Ectodermal cell (in vitro differentiated cells): ENCODE measurements at regions not wholly inside any gene's neighbourhood (a gene's known extent, or its start where the extent isn't known, plus 50 kb on each side); places are given as distances from the start of the nearest gene placed in this dataset.

Experiments
- H3K27ac ChIP-seq: 2 replicates; pipeline ENCODE4 v1.7.0; 2013; ENCODE audit warnings: mild to moderate bottlenecking, low read depth, low read length; ENCODE audit not compliant: insufficient read depth, poor library complexity, severe bottlenecking
- H3K27me3 ChIP-seq: 2 replicates; pipeline ENCODE4 v1.7.0; 2013; ENCODE audit warnings: mild to moderate bottlenecking, low read length; ENCODE audit not compliant: insufficient read depth, control insufficient read depth, poor library complexity, severe bottlenecking
- H3K36me3 ChIP-seq: one replicate; pipeline ENCODE4 v1.7.0; 2013; ENCODE audit warnings: low read length; ENCODE audit not compliant: control insufficient read depth, insufficient read depth
- H3K4me1 ChIP-seq: one replicate; pipeline ENCODE4 v1.7.0; 2013; ENCODE audit warnings: low read length; ENCODE audit not compliant: control insufficient read depth, insufficient read depth
- H3K4me3 ChIP-seq: 2 replicates; pipeline ENCODE4 v1.7.0; 2013; ENCODE audit warnings: low read depth, low read length, control low read depth; ENCODE audit not compliant: insufficient read depth
- H3K9me3 ChIP-seq: 2 replicates; pipeline ENCODE4 v1.7.0; 2013; ENCODE audit warnings: mild to moderate bottlenecking, low read length, moderate library complexity; ENCODE audit not compliant: control insufficient read depth
- WGBS, 2 experiments: methylation state at CpG; one replicate each; pipeline ENCODE4 v1.1.7; 2013; ENCODE audit warnings: missing lambda C conversion rate in 2 of 2; 5-methylcytosine and 5-hydroxymethylcytosine counted together

GRCh38 chr16:26524846-26525245 lies 541.9 kb upstream of the C16orf82 start:
- Histone ChIP-seq H3K9me3 (no peaks in the 10 kb centered on the region), H3K27ac (no peak overlapping the region), H3K4me1 (no peaks in the 10 kb centered on the region), H3K4me3 (no peak overlapping the region), H3K36me3 (no peaks in the 10 kb centered on the region), H3K27me3 (no peaks in the 10 kb centered on the region)
- WGBS, 2 experiments: 91 to 94% methylated on average over 3 of the region's 3 CpGs

GRCh38 chr16:26525856-26526255 lies 540.9 kb upstream of the C16orf82 start:
- Histone ChIP-seq H3K4me3 (no peak overlapping the region), H3K4me1 (no peaks in the 10 kb centered on the region), H3K36me3 (no peaks in the 10 kb centered on the region), H3K27me3 (no peaks in the 10 kb centered on the region), H3K27ac (no peak overlapping the region), H3K9me3 (no peaks in the 10 kb centered on the region)

GRCh38 chr16:26526633-26527032 lies 540.1 kb upstream of the C16orf82 start:
- Histone ChIP-seq H3K27ac (no peak overlapping the region), H3K27me3 (no peaks in the 10 kb centered on the region), H3K36me3 (no peaks in the 10 kb centered on the region), H3K9me3 (no peaks in the 10 kb centered on the region), H3K4me3 (no peak overlapping the region), H3K4me1 (no peaks in the 10 kb centered on the region)
- WGBS, 2 experiments: 85 to 95% methylated on average over 1 of the region's 1 CpG

- Histone ChIP-seq H3K36me3 (no peaks in the 10 kb centered on the region), H3K9me3 (no peaks in the 10 kb centered on the region), H3K4me3 (no peak overlapping the region), H3K4me1 (no peaks in the 10 kb centered on the region), H3K27me3 (no peaks in the 10 kb centered on the region), H3K27ac (no peak overlapping the region)
- WGBS, 2 experiments: 77 to 79% methylated on average over 6 of the region's 6 CpGs
Measured at GRCh38 chr16:26530584-26531289, 536.0 kb upstream of the C16orf82 start.

GRCh38 chr16:26531290-26531730 lies 535.4 kb upstream of the C16orf82 start:
- no peaks in the 10 kb centered on the region for H3K9me3 ChIP-seq
- WGBS, 2 experiments: 90 to 96% methylated on average over 4 of the region's 4 CpGs
- no peaks in the 10 kb centered on the region for H3K4me1 ChIP-seq
- H3K27me3 ChIP-seq: no peaks in the 10 kb centered on the region
- no peak overlapping the region for H3K27ac ChIP-seq
- no peak overlapping the region for H3K4me3 ChIP-seq
- no peaks in the 10 kb centered on the region for H3K36me3 ChIP-seq

- H3K27me3 ChIP-seq: no peaks in the 10 kb centered on the region
- H3K27ac ChIP-seq: no peak overlapping the region
- 90 to 93% methylated on average over 1 of the region's 1 CpG for WGBS, 2 experiments
- H3K4me3 ChIP-seq: no peak overlapping the region
- H3K4me1 ChIP-seq: no peaks in the 10 kb centered on the region
- no peaks in the 10 kb centered on the region for H3K9me3 ChIP-seq
- H3K36me3 ChIP-seq: no peaks in the 10 kb centered on the region
Measured at GRCh38 chr16:26532456-26532855, 534.3 kb upstream of the C16orf82 start.

GRCh38 chr16:26542198-26542597 lies 524.5 kb upstream of the C16orf82 start:
- H3K9me3 ChIP-seq: no peaks in the 10 kb centered on the region
- no peak overlapping the region for H3K4me3 ChIP-seq
- H3K4me1 ChIP-seq: no peaks in the 10 kb centered on the region
- H3K27me3 ChIP-seq: no peaks in the 10 kb centered on the region
- WGBS, 2 experiments: 85 to 93% methylated on average over 5 of the region's 5 CpGs
- no peak overlapping the region for H3K27ac ChIP-seq
- no peaks in the 10 kb centered on the region for H3K36me3 ChIP-seq

GRCh38 chr16:26546573-26546972 lies 520.2 kb upstream of the C16orf82 start:
- Histone ChIP-seq H3K27me3 (no peaks in the 10 kb centered on the region), H3K27ac (no peak overlapping the region), H3K36me3 (no peaks in the 10 kb centered on the region), H3K9me3 (no peaks in the 10 kb centered on the region), H3K4me1 (peaks cover 4% of the 10 kb centered on the region), H3K4me3 (no peak overlapping the region)
- WGBS, 2 experiments: 93 to 97% methylated on average over 2 of the region's 2 CpGs

GRCh38 chr16:26547681-26548080 lies 519.0 kb upstream of the C16orf82 start:
- 88 to 93% methylated on average over 2 of the region's 2 CpGs for WGBS, 2 experiments
- Histone ChIP-seq H3K27ac (no peak overlapping the region), H3K4me1 (peaks cover 4% of the 10 kb centered on the region), H3K4me3 (no peak overlapping the region), H3K9me3 (no peaks in the 10 kb centered on the region), H3K36me3 (no peaks in the 10 kb centered on the region), H3K27me3 (no peaks in the 10 kb centered on the region)

GRCh38 chr16:26550111-26550610 lies 516.6 kb upstream of the C16orf82 start:
- H3K36me3 ChIP-seq: no peaks in the 10 kb centered on the region
- H3K4me3 ChIP-seq: no peak overlapping the region

More at GRCh38 chr16:26550111-26550610, 516.6 kb upstream of the C16orf82 start:
- WGBS, 2 experiments: 60 to 79% methylated on average over 1 of the region's 3 CpGs
- H3K27me3 ChIP-seq: no peaks in the 10 kb centered on the region
- H3K9me3 ChIP-seq: no peaks in the 10 kb centered on the region
- H3K4me1 ChIP-seq: peaks cover 4% of the 10 kb centered on the region
- no peak overlapping the region for H3K27ac ChIP-seq
